ENCODE measurements at regions not wholly inside any gene's neighbourhood (a gene's known extent, or its start where the extent isn't known, plus 50 kb on each side); places are given as distances from the start of the nearest gene placed in this dataset.
"Not testable (repeated sequence)": the region's sequence is repeated elsewhere in the genome, so short reads cannot be mapped to it uniquely, and the experiment has no call there.

DNA sequence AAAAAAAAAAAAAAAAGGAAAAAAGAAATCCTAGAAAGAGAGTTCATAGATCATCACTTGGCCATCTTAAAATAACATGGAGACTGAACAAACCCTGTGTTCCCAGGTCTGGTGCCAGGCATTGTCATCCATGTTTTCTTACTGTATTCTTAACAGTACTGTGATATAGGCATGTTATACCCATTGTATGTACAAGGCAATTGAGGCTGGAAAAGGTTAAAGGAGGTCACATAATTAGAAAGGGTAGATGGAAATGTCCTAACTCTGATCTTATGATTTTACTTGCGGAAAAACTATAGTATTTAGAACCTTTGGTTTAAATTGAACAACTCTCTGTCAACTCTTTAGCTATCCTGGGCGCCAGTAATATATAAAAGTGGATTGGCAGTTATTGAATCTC, 478.2 kb upstream of the RGS6 start:
- DNase-seq (ENCODE audit: extremely low read depth in 1 of 2, low read depth in 1 of 2): no peak

DNA sequence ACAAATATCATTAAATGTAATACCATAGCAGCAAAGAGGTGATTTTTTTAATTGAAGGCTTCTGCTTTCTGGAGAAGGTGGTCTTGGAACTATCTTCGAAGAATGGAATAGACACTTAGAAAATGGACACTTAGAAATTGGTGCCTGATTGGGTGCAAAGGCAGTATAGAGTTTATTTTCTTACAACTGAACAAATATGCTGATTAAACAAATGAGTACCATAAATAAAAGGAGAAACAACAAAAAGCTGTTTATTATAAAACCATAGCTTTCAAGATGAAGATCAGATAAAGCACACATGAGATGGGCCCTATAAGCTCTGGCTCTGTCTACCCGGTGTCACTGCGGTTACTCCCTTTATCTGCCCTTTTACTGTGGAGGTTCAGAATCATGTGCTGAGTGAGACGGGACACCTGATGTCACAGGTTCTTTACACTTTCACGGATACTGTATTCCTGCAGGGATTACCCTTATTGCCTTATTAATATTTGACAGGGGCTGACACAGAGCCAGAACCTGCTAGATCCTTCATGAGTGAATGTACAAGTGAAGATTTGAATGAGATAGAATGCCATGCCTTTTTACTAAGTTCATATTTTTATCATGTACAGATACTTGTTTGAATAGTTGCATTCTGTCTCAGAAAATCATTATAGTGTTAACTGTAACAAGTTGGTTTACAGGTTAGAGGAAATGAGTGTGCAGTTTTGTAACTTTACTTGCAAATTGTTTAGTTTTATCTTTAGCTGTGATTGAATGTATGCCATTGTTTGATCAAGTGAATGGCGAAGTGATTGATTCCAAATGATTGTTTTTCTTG, 477.5 kb upstream of the RGS6 start:
- DNase-seq (ENCODE audit: extremely low read depth in 1 of 2, low read depth in 1 of 2): no peak

DNA sequence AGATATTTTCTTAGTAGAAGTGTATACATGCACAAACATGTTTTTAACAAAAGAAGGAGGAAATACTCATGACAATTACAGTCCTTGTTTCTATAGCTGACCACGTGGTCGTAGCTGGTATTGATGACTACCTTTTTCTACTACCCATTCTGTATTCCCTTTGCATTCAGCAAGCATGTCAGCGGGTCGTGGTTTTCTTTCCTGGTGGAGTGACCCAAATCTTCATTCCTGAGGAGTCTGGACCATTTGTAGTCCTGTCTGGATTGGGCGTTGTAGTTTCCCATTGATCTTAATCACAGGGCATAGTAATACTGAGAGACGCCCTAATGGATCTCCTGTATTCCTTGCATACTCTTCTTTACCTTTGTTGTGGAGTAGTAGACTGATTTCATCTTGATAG, 472.1 kb upstream of the RGS6 start:
- DNase-seq (ENCODE audit: extremely low read depth in 1 of 2, low read depth in 1 of 2): no peak

DNA sequence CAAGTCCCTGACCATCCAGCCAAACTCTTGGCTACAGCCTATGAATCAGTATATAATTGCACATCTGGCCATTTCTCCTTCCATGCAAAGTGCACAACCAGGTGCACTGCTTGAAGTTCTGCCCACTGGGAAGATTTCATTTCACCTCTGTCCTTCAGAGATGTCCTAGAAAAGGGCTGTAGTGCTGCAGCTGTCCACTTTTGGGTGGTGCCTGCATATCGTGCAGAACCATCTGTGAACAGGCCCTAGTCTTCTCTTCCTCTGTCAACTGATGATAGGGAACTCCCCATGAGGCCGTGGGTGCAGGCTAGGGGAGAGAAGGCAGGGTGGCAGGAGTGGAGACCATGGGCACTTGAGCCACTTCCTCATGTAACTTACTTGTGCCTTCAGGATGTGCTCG, 470.6 kb upstream of the RGS6 start:
- not testable (repeated sequence) for DNase-seq (ENCODE audit: extremely low read depth in 1 of 2, low read depth in 1 of 2)

DNA sequence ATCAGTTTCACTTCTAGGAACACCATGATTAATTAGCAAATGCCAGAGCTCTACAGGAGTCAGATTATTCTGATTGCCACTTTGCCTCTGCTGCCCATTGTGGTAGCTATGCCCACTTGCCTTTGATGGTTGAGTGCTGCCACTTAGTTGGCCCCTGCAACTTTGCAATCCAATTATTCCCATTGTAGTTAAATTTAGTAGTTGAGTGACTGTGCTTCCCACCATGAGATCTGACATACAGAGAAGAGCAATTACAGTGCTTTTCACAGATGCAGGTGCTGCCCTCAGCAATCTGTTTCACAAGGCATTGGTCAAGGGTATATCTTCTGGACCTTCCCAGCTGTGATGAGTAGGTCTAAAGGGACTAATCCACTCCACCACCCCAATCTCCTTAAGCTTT, 468.4 kb upstream of the RGS6 start:
- DNase-seq (ENCODE audit: extremely low read depth in 1 of 2, low read depth in 1 of 2): no peak

DNA sequence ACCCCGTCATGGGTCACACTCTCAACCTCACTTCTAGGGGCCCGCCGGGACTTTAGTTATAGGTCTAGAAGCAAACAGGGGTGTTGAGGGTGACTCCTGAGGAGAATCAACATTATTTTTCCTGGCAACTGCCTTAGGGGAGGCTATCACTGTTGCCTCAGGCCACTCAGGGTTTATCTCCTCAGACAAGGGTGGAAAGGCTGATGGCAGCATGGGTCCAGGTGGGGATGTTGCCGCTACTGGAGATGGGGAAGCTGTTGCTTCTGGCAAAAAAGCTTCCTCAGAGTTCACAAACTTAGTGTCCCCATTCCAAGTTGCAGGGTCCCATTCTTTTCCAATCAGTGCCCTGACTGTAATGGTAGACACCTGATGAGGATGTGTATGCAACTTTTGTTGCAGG, 467.4 kb upstream of the RGS6 start:
- no peak for DNase-seq (ENCODE audit: extremely low read depth in 1 of 2, low read depth in 1 of 2)

DNA sequence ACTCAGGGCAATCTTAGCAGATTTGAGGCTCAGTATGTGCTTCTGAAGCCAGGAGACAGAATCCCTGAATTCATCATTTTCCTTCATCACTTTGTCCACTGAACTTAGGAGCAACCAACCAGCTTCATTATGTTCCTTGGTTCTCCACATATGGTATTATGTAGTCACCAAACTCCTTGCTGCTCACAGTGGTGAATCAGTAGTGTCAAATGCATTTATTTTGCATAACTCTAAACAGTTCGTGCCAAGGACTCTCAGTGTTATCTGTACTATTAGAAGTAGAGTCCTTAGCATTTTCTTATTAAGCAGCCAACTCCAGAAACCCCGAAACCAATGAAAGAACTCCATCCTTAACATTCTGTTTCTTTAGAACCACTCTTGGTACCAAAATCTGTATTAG, 466.9 kb upstream of the RGS6 start:
- DNase-seq (ENCODE audit: extremely low read depth in 1 of 2, low read depth in 1 of 2): no peak

DNA sequence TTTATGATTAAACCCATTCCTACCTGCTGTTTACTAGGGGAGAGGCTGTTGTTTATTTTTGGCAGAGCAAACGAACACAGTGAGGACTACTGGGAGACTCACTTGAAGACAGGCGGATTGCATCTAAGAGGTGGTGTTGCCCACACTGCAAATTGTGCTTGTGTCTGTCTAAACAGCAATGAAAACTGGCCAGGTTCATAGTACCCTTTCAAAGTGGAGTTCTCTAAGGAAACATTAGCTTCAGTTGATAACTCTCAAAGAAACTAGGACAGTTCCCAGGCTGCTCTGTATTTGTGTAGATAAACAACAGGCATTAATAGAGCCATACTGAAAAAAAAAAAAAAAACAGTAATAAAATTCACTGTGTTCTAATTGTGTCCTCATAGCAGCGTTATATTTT, 466.0 kb upstream of the RGS6 start:
- DNase-seq (ENCODE audit: extremely low read depth in 1 of 2, low read depth in 1 of 2): no peak

DNA sequence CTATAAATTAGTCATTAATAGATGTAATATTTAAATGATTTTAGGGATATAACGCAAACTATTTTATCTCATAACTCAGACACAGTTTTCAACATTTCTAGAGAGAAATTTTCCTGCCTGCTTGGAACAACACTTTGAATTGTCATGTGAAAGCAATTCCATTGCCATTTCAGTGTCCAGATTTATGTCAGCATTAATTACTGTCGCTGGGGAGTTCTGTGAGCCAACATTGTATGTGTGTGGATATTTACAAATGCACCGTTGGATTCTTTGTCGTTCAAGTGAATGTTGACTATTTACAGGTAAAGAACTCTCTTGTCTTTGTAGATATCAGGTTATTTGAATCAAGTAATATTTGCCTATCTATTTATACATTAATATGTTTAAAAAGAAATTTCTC, 465.3 kb upstream of the RGS6 start:
- no peak for DNase-seq (ENCODE audit: extremely low read depth in 1 of 2, low read depth in 1 of 2)

DNA sequence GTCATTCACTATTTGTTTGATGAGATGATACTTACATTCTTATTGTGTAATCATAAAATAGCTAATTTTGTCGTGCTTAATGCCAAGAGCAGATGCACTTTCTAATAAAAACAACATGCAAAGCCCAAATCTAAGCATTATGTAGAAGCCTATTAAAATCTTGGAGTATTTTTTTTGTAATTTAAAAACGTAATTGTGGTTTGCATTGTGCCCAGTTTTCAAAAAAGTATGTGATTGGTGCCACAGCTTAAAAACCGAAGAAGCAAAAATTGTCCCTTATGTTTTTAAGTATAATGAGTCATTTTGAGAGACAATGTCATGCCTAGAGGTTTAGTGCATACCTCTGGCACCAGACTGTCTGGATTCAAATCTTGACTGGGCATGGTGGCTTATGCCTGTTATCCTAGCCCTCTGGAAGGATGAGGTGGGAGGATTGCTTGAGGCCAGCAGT, 464.8 kb upstream of the RGS6 start:
- DNase-seq (ENCODE audit: extremely low read depth in 1 of 2, low read depth in 1 of 2): no peak

DNA sequence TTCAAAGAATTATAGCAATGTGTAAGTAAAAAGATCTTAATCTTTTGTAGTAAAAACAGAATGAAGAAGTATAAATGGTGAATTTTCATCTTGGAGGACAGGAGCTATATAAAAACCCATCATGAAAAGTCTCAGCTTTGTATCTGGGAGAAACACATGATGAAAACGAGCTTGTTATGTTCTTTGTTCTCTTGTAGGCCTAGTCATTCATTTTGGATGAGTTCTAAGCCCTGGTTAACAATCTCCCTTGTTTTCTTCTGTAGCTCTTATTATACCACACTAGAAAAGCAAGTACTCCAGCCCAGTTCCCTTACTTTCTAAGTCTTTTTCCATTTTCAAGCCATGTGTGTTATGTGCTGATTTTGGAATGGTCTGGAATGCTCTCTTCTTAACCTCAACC, 463.5 kb upstream of the RGS6 start:
- no peak for DNase-seq (ENCODE audit: extremely low read depth in 1 of 2, low read depth in 1 of 2)

DNA sequence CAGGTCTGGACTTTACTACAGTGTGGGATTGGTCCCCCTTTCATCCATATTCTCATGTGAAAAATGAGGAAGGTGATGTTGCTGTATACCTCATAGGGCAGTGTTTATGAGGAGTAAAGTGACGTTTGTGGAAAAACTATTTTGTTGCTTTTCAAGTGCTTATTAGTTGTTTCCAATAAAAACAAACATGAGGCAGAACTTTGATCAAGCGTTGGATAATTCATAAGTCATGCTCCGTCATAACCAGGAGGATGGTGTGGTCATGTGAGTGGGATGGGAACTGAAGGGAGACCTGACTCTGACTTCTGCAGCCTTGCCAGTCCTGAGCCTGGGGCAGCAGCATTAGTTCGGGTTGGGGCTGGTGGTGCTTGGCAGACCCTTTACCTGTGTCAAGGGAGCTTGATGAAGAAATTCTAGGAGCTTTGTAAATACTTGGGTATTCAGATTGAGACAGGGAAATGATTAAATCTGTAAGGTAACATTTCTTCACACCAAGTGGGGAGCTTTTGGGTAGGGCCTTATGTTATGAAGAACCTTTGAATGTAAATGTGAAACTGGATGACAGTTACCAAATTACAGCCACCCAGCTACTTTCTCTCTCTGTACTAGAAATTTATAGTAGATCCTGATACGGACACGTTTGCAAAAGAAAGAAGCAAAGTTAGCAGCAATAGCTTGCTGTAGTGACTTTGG, 462.4 kb upstream of the RGS6 start:
- no peak for DNase-seq (ENCODE audit: extremely low read depth in 1 of 2, low read depth in 1 of 2)

DNA sequence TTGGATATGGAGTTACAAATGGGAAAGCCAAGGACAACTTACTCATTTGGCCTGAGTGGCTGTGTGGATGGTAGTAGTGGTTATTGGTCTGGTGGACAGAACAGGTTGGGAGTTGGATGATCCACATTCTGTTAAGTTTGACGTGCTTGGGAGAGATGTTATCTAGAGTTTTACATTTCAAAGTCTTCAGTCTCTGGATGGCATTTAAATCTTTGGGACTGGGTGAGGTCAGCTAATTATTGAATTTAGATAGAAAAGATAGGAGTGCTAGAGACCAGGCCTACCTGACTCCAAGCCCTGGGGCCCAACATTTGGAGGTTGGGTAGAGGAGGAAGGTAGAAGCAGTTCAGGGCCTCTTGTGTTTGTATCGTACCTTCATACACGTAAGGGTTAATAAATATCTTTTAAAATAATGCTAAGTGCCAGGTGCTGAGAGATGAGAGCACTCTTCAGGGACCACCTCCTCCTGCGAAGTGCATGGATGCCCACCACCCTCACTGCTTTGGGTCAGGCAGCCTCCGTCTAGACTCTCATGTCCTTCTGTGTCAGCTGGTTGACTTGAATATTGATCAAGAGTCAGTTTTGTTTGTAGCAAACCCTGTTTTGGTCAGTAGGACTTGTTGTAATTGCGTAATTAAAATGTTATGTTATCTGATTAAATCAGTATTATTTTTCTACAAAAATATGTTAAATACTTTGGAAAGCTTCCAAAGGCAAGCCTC, 460.4 kb upstream of the RGS6 start:
- no peak for DNase-seq (ENCODE audit: extremely low read depth in 1 of 2, low read depth in 1 of 2)

DNA sequence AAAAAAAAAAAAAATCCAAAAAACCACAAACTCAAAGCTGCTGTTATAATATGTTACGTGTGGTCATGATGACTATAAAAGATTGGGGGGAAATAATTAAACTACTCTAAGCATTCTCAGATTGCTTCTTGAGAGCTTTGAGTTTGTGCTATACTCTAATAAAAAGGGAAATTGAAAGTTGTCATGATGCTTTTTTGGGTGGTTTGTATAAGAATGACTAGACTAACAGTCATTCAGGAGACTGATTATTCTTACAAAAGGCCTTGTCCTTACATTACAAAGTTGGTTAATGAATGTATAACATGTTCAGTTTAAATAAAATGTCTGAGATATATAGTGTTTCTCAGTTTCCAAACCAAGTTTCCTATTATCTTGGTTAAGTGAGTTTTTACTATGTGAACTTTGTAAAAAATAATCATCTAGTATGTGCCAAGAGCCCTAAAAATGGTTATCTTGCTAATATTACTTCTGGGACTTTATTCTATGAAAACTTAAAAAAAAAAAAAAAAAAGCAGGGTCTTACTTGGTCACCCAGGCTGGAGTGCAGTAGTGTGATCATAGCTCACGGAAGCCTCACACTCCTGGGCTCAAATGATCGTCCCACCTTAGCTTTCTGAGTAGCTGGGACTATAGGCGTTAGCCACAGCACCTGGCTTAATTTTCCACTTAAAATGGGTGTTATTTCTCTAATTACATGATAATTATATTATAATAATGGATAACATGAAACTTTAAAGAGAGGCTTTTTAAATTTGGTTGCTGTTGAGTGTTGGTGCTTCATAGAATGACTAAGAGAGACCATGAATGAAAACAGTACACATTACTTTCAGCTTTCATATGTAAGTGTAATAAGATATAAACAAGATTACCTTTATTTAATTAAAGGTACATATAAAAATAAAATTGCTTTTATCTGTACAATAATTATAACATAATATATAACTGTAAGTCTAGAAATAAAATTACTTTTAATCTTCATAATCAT, 459.6 kb upstream of the RGS6 start:
- no peak for DNase-seq (ENCODE audit: extremely low read depth in 1 of 2, low read depth in 1 of 2)

DNA sequence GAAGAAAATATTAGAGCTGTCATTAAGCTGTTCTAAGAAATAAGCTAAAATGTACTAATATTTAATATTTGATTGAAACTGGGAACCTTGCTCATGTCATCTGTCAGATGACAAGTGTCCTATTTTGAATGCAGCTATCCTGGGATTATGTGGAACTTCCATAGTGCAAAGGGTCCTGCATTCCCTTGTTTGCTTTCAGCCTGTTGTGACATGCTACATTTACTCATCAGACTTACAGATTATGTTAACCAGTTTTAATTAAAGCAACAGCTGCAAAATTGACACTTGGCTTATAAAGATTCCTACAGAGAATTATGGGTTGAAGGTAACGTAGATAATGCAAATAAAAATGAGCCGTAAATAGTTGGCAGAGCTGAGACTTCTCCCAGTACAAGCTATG, 458.4 kb upstream of the RGS6 start:
- DNase-seq (ENCODE audit: extremely low read depth in 1 of 2, low read depth in 1 of 2): no peak

DNA sequence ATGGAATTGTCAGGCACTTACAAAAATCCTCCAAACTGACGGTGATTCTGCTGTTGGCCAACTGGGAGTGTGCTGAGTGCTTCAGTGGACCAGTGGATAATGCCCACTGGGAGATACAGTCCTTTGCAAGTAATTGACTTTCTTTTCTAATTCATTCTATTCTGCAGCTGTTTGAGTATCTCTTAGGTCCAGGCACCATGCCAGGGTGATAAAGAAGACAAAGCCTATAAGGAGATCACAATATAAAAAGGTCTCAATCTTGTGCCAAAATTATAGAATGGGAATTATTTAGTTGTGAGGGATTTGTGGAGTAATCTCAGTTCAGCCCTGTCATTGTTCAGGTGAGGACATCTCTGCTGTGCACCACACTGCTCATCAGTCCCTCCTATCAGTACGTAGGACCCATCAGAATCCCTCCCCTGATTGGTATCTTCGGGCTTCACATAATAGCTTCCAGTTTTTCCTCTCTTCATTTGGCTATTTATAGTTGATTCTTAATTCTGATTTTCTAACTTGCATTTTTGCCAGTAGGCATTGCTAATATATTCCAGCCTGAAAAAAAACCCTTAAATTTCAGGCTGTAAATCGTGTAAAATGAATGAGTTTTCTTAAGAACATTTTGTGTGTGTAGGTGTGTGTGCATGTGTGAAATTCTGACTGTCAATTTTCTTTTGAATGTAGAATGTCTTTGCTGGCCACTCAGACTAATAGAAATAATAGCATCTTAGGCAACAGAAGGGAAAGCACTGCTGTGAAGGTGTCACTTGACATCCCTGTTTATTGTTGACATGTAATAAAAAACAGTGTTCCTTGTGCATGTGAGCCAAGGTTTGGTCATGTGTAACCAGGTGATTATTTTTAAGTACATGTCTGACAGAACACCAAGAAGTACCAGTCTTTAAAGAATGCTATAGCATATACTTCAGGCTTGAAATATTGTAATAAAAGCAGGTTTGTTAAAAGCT, 457.6 kb upstream of the RGS6 start:
- DNase-seq (ENCODE audit: extremely low read depth in 1 of 2, low read depth in 1 of 2): no peak

DNA sequence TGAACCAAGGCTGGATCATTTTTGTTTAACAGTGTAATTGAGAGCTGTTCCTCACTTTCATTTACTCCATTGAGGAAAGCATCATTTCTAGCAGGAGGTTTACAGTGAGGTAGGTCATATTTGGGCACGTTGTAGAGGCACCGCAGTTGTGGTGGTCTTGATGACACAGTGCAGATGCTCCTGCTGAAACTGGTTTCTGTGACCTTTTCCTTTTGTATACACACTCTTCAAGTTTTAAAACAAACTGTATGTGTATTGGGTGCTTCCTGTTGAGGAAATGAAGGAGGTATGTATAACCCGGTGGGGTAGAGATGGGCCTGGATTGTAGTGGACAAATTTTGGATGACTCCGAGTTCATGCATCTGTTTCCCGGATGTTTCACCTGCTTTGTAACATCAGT, 456.3 kb upstream of the RGS6 start:
- DNase-seq (ENCODE audit: extremely low read depth in 1 of 2, low read depth in 1 of 2): no peak

DNA sequence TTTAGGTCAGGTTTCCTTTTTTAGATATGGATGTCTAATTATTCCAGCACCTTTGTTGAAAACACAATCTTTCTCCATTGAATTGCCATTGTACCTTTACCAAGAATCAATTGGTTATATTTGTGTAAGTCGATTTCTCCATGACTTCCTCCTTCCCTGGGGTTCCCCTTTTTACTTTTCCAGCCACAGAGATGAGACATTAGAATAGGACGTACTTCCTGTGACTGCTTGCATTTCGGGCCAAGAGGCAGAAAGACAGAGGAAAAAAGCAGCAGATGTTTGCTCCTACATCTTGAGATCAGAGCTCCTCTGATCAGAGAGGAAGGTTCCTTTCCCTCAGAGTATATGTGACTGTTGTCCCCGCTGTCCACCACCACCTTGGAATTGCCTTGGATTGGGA, 453.7 kb upstream of the RGS6 start:
- DNase-seq (ENCODE audit: extremely low read depth in 1 of 2, low read depth in 1 of 2): no peak

DNA sequence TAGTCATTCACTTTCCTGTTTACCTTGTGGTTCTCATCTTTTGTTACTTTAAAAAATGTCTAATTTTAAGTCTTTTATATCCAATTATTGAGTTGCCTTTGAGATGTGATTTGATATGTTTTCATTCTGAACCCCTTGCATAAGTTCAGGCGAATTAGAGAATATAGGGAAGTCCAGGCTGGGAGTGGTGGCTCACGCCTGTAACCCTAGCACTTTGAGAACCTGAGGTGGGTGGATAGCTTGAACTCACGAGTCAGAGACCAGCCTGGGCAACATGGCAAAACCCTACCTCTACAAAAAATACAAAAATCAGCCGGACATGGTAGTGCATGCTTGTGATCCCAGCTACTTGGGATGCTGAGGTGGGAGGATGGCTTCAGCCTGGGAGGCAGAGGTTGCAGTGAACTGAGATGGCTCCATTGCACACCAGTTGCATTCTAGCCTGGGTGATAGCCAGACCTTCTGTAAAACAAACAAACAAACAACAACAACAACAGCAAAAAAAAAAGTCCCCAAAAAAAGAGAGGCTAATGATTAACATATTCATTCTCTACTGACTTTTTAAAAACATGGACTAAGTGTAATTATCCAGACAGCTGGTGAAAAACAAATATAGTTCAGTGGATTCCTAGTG, 451.1 kb upstream of the RGS6 start:
- no peak for DNase-seq (ENCODE audit: extremely low read depth in 1 of 2, low read depth in 1 of 2)
